ENCODE measurements at regions not wholly inside any gene's neighbourhood (a gene's known extent, or its start where the extent isn't known, plus 50 kb on each side); places are given as distances from the start of the nearest gene placed in this dataset.

DNA sequence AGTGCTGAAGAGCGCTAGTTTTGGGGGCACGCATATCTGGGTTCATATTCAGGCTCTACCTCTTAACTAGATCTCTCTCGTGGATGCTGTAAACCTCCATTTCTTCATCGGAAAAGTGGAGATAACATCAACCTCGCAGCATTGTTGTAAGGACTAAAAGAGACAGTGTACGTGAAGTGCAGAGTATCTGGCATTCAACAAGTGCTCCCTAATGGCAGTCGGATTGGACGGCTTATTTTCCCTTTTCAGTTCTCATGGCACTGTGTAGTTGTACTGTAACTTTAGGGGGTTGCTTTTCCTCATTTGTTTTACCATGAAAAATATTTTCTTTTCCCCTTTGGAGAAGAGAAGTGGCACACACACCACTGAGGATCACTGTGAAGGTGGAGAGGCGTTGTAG lies 51.4 kb upstream of the ESX1 start:
- no peak for DNase-seq
